IMR-90 (cell line): ENCODE measurements at regions not wholly inside any gene's neighbourhood (a gene's known extent, or its start where the extent isn't known, plus 50 kb on each side); places are given as distances from the start of the nearest gene placed in this dataset.

Source experiments
- CTCF ChIP-seq: conservative IDR thresholded peaks from 2 replicates; pipeline ENCODE4 v1.5.1; 2012; ENCODE audit warnings: mild to moderate bottlenecking, low read depth, low read length, improper control_type of control experiment
- ELK1 ChIP-seq: fragments of 150-350 bp; IDR thresholded peaks from 2 replicates; pipeline ENCODE4 v1.6.1; 2016; ENCODE audit warnings: low read depth, mild to moderate bottlenecking, low read length, moderate library complexity, borderline replicate concordance
- MAZ ChIP-seq: IDR thresholded peaks from 2 replicates; pipeline ENCODE4 v1.6.1; 2012; ENCODE audit warnings: low read depth, mild to moderate bottlenecking, low read length, improper control_type of control experiment, moderate library complexity, borderline replicate concordance
- NFE2L2 ChIP-seq: fragments of 150-350 bp; IDR thresholded peaks from 2 replicates; pipeline ENCODE4 v1.6.1; 2016; ENCODE audit warnings: low read depth, mild to moderate bottlenecking, low read length
- POLR2A ChIP-seq: IDR thresholded peaks from 2 replicates; pipeline ENCODE4 v1.6.1; 2012; ENCODE audit warnings: mild to moderate bottlenecking, low read depth, low read length
- SMC3 ChIP-seq: fragments of 150-350 bp; IDR thresholded peaks from 2 replicates; pipeline ENCODE4 v1.6.1; 2016; ENCODE audit warnings: low read depth, mild to moderate bottlenecking, antibody characterized with exemption, low read length, moderate library complexity

GRCh38 chr6:97653517-97653916, 370.5 kb upstream of the MMS22L start:
- TF ChIP-seq CTCF: no peak
- no peak for TF ChIP-seq SMC3
- TF ChIP-seq POLR2A: no peak
- TF ChIP-seq NFE2L2: no peak
- no peak for TF ChIP-seq ELK1
- TF ChIP-seq MAZ: no peak
